ENCODE measurements at regions not wholly inside any gene's neighbourhood (a gene's known extent, or its start where the extent isn't known, plus 50 kb on each side); places are given as distances from the start of the nearest gene placed in this dataset.

GRCh38 chr10:33524966-33525365 lies 190.5 kb upstream of the NRP1 start:
- no peaks in the 10 kb centered on the region for H3K23me2 ChIP-seq (ENCODE audit: insufficient read length, low read depth, low read length, poor library complexity, severe bottlenecking)
- no peak overlapping the region for H3K4me3 Mint-ChIP-seq
- no peak overlapping the region for H3K4me2 ChIP-seq (ENCODE audit: insufficient read depth, insufficient read length, low read length)
- no peak overlapping the region for H3K27ac Mint-ChIP-seq
- H3K9ac ChIP-seq (ENCODE audit: extremely low read depth, insufficient read length, low read length): no peak overlapping the region
- no peak overlapping the region for H3K27ac ChIP-seq (ENCODE audit: insufficient read length, low read depth, low read length)
- H3K4ac ChIP-seq (ENCODE audit: low read depth, low read length): no peak overlapping the region
- no peak for TF ChIP-seq CTCF (conservative IDR thresholded peaks at IDR 0.05)
- H4K8ac ChIP-seq (replicated peaks; ENCODE audit: insufficient read length, low read depth, low read length): no peak overlapping the region
- H4K20me1 ChIP-seq (ENCODE audit: control insufficient read depth, insufficient read depth, insufficient read length): no peaks in the 10 kb centered on the region
- peaks cover 2 to 9% (median 3%) of the 10 kb centered on the region in 3 experiments; a peak in 6 of 7 replicates for H3K36me3 Mint-ChIP-seq (ENCODE audit: insufficient read depth in 1 of 3, low read depth in 3 of 3)
- H3K18ac ChIP-seq (ENCODE audit: insufficient read length, low read depth, low read length): no peak overlapping the region
- no peaks in the 10 kb centered on the region for H3K27me3 ChIP-seq (ENCODE audit: insufficient read depth, low read length)
- no peak overlapping the region for H3K23ac ChIP-seq (ENCODE audit: insufficient read length, low read depth, low read length)
- WGBS (ENCODE audit: extremely low coverage, insufficient read length, low lambda C conversion rate): no CpG with 5 or more reads among the region's 4 CpGs
- H3K56ac ChIP-seq (ENCODE audit: insufficient read length, low read depth, low read length): no peak overlapping the region
- no peak overlapping the region for H2AFZ ChIP-seq (ENCODE audit: low read length)
- H2AK5ac ChIP-seq (ENCODE audit: insufficient read length, low read length): no peak overlapping the region
- H2BK12ac ChIP-seq (ENCODE audit: insufficient read length, low read depth, low read length): no peak overlapping the region
- no peak overlapping the region for H2BK15ac ChIP-seq (ENCODE audit: low read depth, low read length)
- H3K4me1 Mint-ChIP-seq: peaks cover 27 to 32% of the 10 kb centered on the region in 2 experiments
- no peak overlapping the region for H3T11ph ChIP-seq (ENCODE audit: low read length)
- no peak overlapping the region for H3K14ac ChIP-seq (ENCODE audit: insufficient read depth, low read length)
- H4K5ac ChIP-seq (ENCODE audit: insufficient read length, low read depth, low read length): no peak overlapping the region
- DNase-seq: no peak
- H3K4me1 ChIP-seq (ENCODE audit: insufficient read depth, low read length): peaks cover 4% of the 10 kb centered on the region; the same call in 1 of the 2 replicates
- H2BK5ac ChIP-seq (ENCODE audit: insufficient read length, low read length): no peak overlapping the region
- H3K79me1 ChIP-seq (ENCODE audit: insufficient read depth, low read depth, low read length, poor library complexity, severe bottlenecking): no peaks in the 10 kb centered on the region
- peaks cover 10 to 13% of the 10 kb centered on the region in 2 experiments for H3K9me3 Mint-ChIP-seq
- H4K91ac ChIP-seq (ENCODE audit: insufficient read length, low read depth, low read length): no peak overlapping the region
- H3K9me3 ChIP-seq (ENCODE audit: control insufficient read depth, low read depth, low read length): no peaks in the 10 kb centered on the region
- H3K27me3 Mint-ChIP-seq (ENCODE audit: low read depth): no peaks in the 10 kb centered on the region; the same call in 1 of the 2 replicates
- H2BK20ac ChIP-seq (ENCODE audit: low read depth, low read length, poor library complexity, severe bottlenecking): no peak overlapping the region
- H3K79me2 ChIP-seq (ENCODE audit: insufficient read depth, low read length): no peaks in the 10 kb centered on the region
- no peak overlapping the region for H2BK120ac ChIP-seq (ENCODE audit: low read depth, low read length, poor library complexity, severe bottlenecking)

Data from H9 (cell line).